HFF-Myc (cell line): ENCODE measurements at regions not wholly inside any gene's neighbourhood (a gene's known extent, or its start where the extent isn't known, plus 50 kb on each side); places are given as distances from the start of the nearest gene placed in this dataset.

Experiments used
- DNase-seq: peaks from one replicate; pipeline ENCODE4 v3.0.0-alpha.2; 2011; ENCODE audit warnings: low read depth; ENCODE audit errors: extremely low read depth
- H3K4me3 ChIP-seq: replicated peaks from 2 replicates; pipeline ENCODE4 v1.5.1; 2011; ENCODE audit warnings: low read depth, mild to moderate bottlenecking, control low read depth, low read length
- TF ChIP-seq, protein P1 (sequence below): IDR thresholded peaks from 2 replicates; pipeline ENCODE4 v1.5.1; 2012; ENCODE audit warnings: mild to moderate bottlenecking, low read depth, low read length, control low read depth; ENCODE audit errors: missing control alignments

GRCh38 chr9:81414836-81415235 is 274.5 kb downstream of the TLE1 start:
- no peak overlapping the region for H3K4me3 ChIP-seq
- DNase-seq: no peak
- TF ChIP-seq, protein P1, sequence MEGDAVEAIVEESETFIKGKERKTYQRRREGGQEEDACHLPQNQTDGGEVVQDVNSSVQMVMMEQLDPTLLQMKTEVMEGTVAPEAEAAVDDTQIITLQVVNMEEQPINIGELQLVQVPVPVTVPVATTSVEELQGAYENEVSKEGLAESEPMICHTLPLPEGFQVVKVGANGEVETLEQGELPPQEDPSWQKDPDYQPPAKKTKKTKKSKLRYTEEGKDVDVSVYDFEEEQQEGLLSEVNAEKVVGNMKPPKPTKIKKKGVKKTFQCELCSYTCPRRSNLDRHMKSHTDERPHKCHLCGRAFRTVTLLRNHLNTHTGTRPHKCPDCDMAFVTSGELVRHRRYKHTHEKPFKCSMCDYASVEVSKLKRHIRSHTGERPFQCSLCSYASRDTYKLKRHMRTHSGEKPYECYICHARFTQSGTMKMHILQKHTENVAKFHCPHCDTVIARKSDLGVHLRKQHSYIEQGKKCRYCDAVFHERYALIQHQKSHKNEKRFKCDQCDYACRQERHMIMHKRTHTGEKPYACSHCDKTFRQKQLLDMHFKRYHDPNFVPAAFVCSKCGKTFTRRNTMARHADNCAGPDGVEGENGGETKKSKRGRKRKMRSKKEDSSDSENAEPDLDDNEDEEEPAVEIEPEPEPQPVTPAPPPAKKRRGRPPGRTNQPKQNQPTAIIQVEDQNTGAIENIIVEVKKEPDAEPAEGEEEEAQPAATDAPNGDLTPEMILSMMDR: no peak

- TF ChIP-seq, protein P1: no peak
- peak; percentile 16 for DNase-seq
These were observed 277.4 kb downstream of the TLE1 start for GRCh38 chr9:81411961-81412360.

GRCh38 chr9:81410201-81410600 is 279.1 kb downstream of the TLE1 start:
- H3K4me3 ChIP-seq: no peak overlapping the region
- DNase-seq: peak; percentile 27
- TF ChIP-seq, protein P1: no peak

More at GRCh38 chr9:81411961-81412360, 277.4 kb downstream of the TLE1 start:
- no peak overlapping the region for H3K4me3 ChIP-seq

GRCh38 chr9:81408951-81409350 is 280.4 kb downstream of the TLE1 start:
- TF ChIP-seq, protein P1: no peak
- DNase-seq: no peak
- no peak overlapping the region for H3K4me3 ChIP-seq

DNA sequence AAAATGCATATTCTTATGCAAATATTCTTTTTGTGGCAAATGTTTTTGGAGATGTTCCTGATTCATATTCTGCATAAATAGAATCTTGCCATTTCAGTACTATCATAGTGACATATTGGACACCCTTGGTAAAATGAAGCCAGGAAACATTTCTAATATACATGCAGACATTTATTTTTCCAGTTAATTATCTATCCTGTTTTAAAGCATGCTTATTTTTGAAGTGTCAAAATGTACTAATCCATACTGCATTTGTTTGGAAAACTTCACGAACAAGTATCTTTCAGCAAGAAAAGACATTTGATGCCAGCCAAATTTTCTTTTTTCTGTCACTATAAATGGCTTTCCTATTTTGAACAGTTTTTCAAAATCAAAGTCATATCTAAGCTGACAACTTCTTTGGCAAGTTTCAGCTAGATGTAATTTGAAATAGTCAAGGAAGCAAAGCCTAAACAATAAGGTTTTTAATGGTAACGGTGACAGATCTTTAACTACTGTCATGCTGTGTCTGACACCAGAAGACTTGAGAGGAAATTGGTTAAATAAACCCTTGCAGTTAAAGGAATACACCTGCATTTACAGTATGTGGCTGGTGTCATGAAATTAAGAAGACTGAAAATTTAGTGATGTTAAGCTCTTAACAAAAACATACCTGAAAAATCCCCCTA is 284.3 kb downstream of the TLE1 start:
- H3K4me3 ChIP-seq: no peak overlapping the region
- TF ChIP-seq, protein P1: no peak
- DNase-seq: no peak

DNA sequence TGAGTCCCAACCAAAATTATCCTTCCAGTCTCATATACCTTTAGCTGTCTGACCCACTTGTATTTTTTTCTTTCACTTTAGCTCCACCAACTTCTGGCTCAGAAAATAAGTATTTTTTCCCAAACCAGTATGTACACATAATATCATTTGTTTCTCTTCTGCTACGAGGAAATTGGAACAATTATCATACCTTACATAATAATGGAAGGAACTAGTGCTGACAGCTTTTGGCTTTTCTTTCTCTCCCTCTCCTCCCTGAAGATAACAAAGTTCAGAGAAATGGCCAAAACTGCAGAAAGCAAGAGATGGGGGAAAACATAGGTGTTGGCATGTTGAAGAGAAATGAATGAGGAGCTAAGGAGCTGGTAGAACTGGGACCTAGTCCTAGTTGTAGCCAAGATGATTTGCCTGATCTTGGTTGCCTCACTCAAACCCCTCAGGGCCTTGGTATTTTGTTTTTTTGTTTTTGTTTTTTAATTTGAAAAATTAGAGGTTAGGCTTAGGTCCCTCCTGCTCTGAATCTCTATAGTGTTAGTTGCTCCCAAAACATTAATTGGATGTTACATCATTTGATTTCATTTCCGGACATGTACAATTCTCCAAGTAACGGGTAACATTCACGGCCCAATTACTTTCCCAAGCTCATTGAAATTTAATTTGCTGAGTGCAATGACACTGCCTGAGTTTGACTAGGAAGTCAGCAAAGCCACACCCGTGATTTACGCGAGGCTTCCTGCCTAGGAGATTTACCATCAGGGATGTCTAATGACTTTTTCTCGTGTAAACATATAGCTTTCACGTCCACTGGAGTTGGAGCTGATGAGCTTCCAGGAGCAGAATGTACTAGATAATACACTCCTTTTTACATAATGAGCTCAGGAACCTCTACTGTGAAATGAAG is 291.6 kb downstream of the TLE1 start:
- TF ChIP-seq, protein P1: no peak
- no peak overlapping the region for H3K4me3 ChIP-seq
- DNase-seq: no peak
